GM12892 (cell line): ENCODE measurements at regions not wholly inside any gene's neighbourhood (a gene's known extent, or its start where the extent isn't known, plus 50 kb on each side); places are given as distances from the start of the nearest gene placed in this dataset.

ENCODE experiments used
- POLR2A ChIP-seq: IDR thresholded peaks from 2 replicates; pipeline ENCODE4 v1.6.1; 2011; ENCODE audit warnings: low read depth, low read length, control low read depth
- POLR2AphosphoS5 ChIP-seq: IDR thresholded peaks from 2 replicates; pipeline ENCODE4 v1.6.1; 2011; ENCODE audit warnings: low read depth, low read length, control low read depth
- TAF1 ChIP-seq: IDR thresholded peaks from 2 replicates; pipeline ENCODE4 v1.6.1; 2011; ENCODE audit warnings: low read depth, mild to moderate bottlenecking, control low read depth, low read length, borderline replicate concordance

- TF ChIP-seq POLR2A, result no peak
- TF ChIP-seq POLR2AphosphoS5, result no peak
- no peak for TF ChIP-seq TAF1
Observed at GRCh38 chr15:70257573-70258248, 160.0 kb upstream of the TLE3 start.
